ENCODE measurements at regions not wholly inside any gene's neighbourhood (a gene's known extent, or its start where the extent isn't known, plus 50 kb on each side); places are given as distances from the start of the nearest gene placed in this dataset.
"Not testable (repeated sequence)": the region's sequence is repeated elsewhere in the genome, so short reads cannot be mapped to it uniquely, and the experiment has no call there.

DNA sequence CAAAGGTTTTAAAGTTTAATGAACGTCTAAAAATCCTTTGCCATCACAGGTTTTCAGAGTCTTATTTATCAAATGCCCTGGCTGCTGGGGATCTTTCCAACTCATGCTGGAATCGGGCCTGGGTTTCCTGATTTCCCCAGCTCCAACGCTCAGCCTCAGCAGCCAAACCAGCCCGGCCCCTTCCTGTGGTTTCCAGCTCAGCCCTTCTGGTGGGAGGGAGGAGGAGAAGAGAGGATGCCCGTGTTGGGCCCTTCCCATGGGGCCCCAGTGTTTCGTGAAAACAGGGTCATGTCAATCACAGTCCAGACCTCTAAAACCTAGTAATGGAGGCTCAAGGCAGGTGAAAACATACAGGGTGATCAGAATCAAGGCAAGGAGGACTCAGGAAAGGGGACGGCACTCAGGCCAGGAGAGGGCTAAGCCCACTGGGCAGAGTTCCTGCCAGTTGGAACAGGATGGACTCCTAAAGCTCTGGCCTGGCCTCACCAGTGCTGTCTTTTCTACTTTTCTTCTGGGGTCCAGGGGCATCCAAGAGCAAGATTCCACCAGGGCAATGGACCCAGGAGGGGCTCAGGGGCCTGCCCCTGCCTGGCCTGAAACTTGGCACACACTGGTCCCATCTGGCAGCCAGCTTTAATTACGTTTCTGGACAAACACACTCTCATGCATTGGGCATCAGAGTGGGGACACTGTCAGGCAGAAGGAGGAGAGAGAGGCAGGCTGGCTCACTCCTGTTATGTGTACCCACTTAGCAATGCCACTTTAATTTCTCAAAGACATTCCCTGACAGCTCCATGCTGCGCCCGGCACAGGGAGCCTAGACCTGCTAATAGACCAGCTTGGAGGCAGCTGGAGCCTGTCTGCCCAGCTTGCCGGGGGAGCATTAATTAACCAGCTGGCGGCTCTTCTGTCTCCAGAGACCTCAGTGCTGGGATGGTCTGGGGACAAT, 194.6 kb downstream of the FAM43A start:
- peak; percentile 55 for DNase-seq (ENCODE audit: low read depth)

DNA sequence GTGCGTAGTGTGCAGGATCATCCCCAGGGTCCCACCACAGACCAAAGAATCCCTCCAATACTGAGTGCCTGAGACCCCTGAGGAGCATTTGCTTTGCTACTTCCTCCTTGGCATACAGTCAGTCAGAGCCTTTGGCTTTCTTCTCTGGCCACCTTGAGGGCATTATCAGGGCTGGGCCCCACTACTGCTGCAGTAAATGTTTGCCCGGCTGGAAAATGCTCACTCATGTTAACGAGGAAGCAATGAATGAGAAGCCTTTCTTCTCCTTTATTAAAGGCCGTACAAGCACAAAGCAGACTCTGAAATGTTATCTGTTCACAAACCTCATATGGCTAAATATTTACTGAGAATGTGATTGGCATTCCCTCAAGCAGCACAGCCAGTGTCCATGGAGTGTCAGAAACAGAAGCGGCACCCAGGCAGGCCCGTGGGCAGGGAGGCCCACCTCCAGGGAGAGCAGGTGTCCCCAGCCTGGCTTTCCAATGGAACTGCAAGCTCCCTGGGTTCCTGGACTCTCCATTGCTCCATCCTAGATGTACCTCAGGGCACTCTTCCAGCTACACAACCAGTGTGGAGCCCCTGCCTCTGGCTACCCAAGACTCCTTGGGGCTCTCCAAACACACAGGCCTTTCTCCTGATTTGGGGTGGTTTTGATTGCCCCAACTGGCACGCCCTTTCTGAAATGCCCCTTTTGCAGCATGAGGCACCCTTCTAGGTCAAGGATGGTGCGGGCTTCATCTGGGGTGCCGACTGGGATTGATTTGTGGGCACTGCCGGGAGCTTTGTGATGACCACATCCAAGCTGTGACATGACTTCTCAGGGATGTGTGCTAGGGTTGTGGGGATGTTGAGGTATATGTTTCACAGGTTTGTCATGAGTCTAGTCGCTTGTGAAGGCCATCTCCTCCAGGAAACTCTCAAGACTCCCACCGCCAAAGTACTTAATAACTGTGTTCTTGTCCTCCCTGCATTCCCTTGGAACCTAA, 195.6 kb downstream of the FAM43A start:
- no peak for DNase-seq (ENCODE audit: low read depth)

DNA sequence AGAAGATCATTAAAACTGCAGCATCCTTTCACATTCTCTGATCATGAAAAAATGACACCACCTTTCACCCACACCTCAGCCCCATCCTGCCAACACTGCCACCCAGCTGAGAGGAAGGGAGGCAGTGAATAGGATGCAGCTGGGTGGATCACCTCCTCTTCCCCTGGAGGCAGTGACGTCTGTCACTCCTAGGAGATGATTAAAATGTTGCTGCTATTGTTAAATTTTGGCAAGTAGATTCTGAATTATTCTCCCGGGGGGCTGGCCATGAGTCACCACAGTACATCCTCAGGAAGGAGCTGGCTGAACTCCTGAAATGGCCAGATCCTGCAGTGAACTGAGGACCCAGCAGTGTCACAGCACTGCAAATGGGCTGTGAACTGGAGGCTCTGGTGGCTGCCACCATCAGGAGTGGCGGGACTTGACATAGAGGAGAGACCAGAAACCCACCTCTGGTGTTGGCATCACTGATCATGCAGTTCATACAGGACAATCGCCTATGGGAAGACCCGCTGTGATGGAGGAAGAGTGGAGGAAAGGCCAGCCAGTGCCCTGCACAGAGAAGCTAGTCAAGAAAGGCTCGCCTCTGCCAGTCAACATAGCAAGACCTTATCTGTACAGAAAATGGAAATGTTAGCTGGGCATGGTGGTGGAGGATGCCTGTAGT, 199.1 kb downstream of the FAM43A start:
- peak; percentile 77 for DNase-seq (ENCODE audit: low read depth)

- DNase-seq (ENCODE audit: low read depth) = no peak
Observed at GRCh38 chr3:194885766-194886165, 200.1 kb downstream of the FAM43A start.

DNA sequence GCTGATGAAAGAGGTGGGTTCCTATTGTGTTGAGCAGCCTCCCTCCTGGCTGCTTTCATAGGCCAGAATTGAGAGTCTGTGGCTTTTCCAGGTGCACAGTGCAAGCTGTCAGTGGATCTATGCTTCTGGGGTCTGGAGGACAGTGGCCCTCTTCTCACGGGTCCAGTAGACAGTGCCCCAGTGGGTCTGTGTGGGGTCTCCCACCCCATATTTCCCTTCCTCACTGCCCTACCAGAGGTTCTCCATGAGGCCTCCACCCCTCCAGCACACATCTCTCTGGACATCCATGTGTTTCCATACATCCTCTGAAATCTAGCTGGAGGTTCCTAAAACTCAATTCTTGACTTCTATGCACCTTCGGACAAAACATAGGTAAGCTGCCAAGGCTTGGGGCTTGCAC, 201.2 kb downstream of the FAM43A start:
- DNase-seq (ENCODE audit: low read depth) = no peak

DNA sequence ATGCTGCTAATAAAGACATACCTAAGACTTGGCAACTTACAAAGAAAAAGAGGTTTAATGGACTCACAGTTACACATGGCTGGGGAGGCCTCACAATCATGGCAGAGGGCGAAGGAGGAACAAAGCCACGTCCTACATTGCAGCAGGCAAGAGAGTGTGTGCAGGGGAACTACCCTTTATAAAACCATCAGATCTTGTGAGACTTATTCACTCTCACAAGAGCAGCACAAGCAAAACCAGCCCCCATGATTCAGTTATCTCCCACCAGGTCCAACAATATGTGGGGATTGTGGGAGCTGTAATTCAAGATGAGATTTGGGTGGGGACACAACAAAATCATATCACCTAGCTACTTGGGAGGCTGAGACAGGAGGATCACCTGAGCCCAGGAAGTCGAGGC, 202.4 kb downstream of the FAM43A start:
- not testable (repeated sequence) for DNase-seq (ENCODE audit: low read depth)

DNA sequence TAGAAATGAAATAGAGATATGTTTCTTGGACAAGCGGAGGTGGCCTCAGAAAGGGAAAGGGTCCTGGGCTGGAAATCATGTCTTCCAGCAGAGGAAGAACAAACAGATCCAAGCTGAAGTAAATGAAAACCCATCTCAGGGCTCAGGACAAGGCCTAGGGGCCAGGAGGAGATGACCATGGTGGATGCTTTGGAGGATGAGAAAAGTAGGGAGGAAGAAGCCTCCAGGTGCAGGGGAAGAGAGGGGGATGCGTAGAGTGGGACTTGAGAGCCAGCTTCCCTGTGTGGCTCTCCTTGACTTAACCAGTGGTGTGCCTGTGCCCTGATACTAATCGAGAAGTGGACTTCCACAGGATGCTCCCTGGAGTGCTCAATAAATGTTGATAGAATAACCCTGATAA, 203.2 kb downstream of the FAM43A start:
- DNase-seq (ENCODE audit: low read depth) = no peak

- DNase-seq (ENCODE audit: low read depth) = no peak
Observed at GRCh38 chr3:194890091-194890490, 204.4 kb downstream of the FAM43A start.

GRCh38 chr3:194893121-194893987, 207.7 kb downstream of the FAM43A start:
- no peak for DNase-seq (ENCODE audit: low read depth)

DNA sequence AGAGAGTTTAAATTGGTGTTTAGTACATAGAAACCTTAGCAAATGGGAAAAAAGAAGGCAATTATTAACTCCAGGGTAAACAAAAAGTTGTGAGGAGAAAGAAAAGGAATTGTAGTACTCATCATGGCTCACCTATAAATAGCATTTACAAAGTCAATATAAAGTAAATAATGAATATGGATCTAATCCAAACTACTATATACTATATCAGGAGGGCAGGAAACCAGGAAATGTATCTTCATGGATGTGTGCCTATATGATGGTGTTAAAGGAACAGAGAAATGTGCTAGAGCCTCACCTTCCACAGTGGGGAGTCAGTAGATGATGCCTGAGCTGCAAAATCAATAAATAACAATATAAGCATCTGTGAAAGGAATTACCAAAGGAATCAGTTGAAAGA, 208.9 kb downstream of the FAM43A start:
- no peak for DNase-seq (ENCODE audit: low read depth)

GRCh38 chr3:194900854-194901522, 215.3 kb downstream of the FAM43A start:
- no peak for DNase-seq (ENCODE audit: low read depth)

DNA sequence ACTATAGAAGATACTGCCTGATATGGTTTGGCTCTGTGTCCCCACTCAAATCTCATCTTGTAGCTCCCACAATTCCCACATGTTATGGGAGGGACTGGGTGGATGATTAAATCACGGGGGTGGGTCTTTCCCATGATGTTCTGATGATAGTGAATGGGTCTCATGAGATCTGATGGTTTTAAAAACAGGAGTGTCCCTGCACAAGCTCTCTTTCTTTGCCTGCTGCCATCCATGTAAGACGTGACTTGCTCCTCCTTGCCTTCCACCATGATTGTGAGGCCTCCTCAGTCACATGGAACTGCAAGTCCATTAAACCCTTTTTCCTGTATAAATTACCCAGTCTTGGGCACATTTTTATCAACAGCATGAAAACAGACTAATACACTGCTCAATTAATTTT, 217.8 kb downstream of the FAM43A start:
- not testable (repeated sequence) for DNase-seq (ENCODE audit: low read depth)

GRCh38 chr3:194904999-194905398, 219.3 kb downstream of the FAM43A start:
- not testable (repeated sequence) for DNase-seq (ENCODE audit: low read depth)

GRCh38 chr3:194905696-194906095, 220.0 kb downstream of the FAM43A start:
- no peak for DNase-seq (ENCODE audit: low read depth)

GRCh38 chr3:194906229-194906629, 220.5 kb downstream of the FAM43A start:
- no peak for DNase-seq (ENCODE audit: low read depth)

DNA sequence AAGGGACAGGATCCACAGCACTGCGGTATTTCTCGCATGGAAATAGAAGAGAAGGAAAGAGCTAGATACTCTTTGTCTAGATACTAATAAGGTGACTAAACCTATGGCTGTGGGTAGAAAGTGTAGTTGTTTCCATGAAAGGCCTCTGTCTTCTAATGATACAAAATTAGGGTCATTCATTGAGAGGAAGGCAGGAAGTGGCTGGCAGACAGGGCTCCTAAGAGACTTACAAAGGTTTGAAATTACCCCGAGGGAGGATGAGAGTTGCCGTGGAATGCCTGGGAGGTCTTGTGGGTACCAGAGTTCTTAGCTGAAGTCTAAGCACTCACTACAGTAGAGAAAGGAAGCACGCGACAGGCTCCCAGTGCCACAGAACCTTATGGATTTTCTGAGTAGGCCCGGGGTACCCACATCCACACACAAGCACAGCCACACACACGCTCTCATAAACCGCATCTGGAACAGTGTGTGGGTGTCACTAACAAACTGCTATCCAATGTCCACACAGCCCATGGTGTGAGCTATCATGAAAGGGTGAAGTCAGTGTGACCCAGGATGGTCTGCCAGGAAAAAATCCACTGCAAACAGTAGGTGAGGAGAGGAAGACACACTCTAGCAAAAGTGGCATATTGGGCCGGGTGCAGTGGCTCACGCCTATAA, 221.4 kb downstream of the FAM43A start:
- no peak for DNase-seq (ENCODE audit: low read depth)

GRCh38 chr3:194907811-194908210, 222.1 kb downstream of the FAM43A start:
- no peak for DNase-seq (ENCODE audit: low read depth)

DNA sequence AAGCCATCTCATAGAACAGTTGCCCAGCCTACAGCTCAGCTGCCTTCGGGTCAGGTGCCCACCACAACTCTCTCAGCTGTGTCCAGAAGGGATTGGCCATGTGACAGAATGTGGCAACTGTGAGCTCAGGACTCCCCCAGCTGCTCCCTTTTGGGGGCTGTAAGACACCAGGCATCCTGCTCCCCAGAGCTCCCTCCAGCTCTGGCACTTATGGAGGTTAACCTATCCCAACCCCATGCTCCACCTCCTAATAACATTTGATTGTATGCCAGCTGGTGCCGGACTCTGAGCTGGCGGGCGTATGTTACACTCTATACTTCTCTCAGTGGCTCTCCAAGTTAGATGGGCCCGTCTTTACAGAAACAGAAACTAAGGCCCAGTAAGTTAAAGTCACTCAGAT, 222.8 kb downstream of the FAM43A start:
- DNase-seq (ENCODE audit: low read depth) = no peak

- no peak for DNase-seq (ENCODE audit: low read depth)
Observed at GRCh38 chr3:194908972-194909371, 223.3 kb downstream of the FAM43A start.

Measured in HT1080 (cell line).